ENCODE measurements at regions not wholly inside any gene's neighbourhood (a gene's known extent, or its start where the extent isn't known, plus 50 kb on each side); places are given as distances from the start of the nearest gene placed in this dataset.
A peak's percentile ranks its signal among the peaks of the same experiment; 100 is the strongest.

- no peak for DNase-seq
Measured at GRCh38 chr13:53150568-53150967, 122.0 kb downstream of the OLFM4 start.

GRCh38 chr13:53151336-53152056, 122.9 kb downstream of the OLFM4 start:
- peak; percentile 87 for DNase-seq

- DNase-seq = no peak
Measured at GRCh38 chr13:53152057-53152421, 123.4 kb downstream of the OLFM4 start.

GRCh38 chr13:53158201-53158600, 129.6 kb downstream of the OLFM4 start:
- no peak for DNase-seq

GRCh38 chr13:53159431-53159830, 130.8 kb downstream of the OLFM4 start:
- no peak for DNase-seq

GRCh38 chr13:53160211-53160610, 131.6 kb downstream of the OLFM4 start:
- no peak for DNase-seq

DNA sequence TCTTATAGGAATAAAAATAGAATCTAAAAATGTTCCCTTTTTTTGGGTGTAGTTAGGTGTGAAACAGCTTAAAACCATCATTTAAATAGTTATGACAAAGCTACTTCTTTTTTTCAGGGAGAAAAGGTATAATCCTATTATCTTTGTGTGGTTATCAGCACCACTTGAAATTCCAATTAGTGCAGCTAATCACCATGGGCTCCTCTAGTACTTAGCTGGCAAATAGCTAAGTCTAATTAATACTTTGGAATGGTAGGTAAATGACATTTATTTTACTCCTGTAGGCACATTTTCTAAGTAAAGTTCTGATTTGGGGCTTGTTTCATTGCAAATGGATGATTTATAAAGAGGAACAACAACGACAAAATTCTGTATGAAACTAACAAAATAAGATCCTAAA, 132.6 kb downstream of the OLFM4 start:
- no peak for DNase-seq

- peak; percentile 14 for DNase-seq
Measured at GRCh38 chr13:53165261-53165660, 136.6 kb downstream of the OLFM4 start.

GRCh38 chr13:53167561-53167960, 138.9 kb downstream of the OLFM4 start:
- DNase-seq = peak; percentile 66

GRCh38 chr13:53170910-53171309, 142.3 kb downstream of the OLFM4 start:
- no peak for DNase-seq

DNA sequence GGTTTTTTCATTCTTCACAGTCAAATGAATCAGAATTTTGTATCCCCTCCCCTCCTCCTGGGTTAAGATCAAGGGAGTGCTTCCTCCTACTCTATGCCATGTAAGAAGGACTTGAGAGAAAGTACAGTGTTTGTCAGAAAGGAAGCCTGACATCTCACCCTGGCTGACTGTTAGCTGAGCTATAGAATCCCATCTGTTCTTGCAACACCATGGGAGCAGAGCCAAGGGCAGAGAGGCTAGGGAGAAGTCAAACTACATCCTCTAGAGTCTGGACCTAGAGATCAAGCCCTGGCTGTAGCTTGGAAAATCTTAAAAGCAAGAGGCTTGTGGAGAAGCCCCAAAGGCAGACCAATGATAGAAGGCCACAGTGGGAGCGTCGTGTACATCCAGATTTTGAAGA, 145.9 kb downstream of the OLFM4 start:
- no peak for DNase-seq

DNA sequence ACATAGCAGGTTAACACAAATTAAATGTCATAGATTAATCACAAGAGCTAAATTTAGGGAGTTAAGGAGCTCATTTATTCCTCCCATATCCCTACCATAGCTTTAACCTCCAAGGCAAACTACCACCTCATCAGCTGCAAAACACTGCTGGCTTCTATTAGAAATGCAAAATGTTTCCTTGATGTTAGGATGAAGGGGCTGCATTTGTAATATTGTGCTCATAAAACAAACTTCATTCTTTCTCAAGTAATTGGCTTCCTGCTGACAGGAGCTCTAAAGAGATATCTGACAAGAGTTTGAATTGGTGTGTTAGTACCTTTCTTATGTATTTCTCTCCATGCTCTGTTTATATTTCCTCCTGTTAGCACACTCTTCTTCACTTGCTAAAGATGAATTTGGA, 152.1 kb downstream of the OLFM4 start:
- no peak for DNase-seq

DNA sequence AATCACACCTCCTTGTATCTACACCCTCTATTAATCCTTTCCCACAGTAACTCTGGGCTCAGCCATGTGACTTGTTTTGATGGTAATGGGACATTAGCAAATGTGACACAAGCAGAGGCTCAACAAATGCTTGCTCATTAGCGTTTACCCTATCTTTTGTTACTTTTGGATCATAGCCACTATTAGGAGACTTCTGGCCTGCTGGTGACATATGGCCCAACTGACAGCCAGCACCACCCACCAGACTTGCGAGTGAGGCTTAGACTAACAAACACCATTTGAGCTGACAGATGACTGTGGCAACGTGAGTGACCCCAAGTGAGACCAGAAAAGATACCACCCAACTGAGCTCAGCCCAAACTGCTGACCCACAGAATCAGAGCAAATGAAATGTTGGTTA, 154.1 kb downstream of the OLFM4 start:
- DNase-seq = no peak

- DNase-seq = no peak
Measured at GRCh38 chr13:53188120-53188519, 159.5 kb downstream of the OLFM4 start.

DNA sequence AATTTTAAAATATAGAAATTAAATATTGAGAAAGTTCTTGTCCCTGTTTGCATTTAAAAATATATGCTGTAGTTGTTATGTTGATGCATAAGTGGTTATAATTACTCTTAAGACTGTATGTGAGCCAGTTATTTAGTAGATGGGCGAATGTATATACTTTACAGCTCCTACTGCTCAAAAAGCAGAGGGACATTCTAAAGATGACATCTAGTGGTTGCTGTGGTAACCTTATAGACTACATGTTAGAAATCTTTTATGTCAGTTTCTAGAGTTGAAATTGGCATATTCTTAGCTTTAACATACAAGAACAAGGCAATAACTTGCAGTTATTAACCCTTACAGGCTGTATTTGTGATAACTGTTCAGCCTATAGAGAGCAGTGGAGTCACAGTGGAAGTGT, 160.5 kb downstream of the OLFM4 start:
- no peak for DNase-seq

GRCh38 chr13:53191091-53191490, 162.5 kb downstream of the OLFM4 start:
- DNase-seq = no peak

- peak; percentile 57 for DNase-seq
Measured at GRCh38 chr13:53197424-53197823, 168.8 kb downstream of the OLFM4 start.

DNA sequence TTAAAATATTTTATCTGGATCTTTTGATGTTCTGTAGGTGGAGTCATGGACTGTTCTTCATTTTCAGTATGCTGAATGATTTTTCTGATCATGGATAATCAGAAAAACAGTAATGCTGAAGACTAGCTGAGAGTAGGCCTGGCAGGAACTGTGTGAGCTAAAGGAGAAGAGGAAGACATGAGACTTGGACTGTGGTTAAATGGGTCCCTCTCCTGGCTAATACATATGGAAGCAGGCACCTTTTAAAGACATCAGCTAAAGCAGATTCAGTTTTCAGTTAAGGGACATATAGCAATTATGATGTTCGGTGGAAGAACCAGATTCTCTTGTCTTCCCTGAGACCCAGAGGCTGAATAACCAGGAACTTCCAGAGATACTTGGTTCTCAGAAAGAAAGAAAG, 169.4 kb downstream of the OLFM4 start:
- DNase-seq = peak; percentile 73

- DNase-seq = peak; percentile 89
Measured at GRCh38 chr13:53198736-53199135, 170.1 kb downstream of the OLFM4 start.

GRCh38 chr13:53200075-53200474, 171.5 kb downstream of the OLFM4 start:
- no peak for DNase-seq

DNA sequence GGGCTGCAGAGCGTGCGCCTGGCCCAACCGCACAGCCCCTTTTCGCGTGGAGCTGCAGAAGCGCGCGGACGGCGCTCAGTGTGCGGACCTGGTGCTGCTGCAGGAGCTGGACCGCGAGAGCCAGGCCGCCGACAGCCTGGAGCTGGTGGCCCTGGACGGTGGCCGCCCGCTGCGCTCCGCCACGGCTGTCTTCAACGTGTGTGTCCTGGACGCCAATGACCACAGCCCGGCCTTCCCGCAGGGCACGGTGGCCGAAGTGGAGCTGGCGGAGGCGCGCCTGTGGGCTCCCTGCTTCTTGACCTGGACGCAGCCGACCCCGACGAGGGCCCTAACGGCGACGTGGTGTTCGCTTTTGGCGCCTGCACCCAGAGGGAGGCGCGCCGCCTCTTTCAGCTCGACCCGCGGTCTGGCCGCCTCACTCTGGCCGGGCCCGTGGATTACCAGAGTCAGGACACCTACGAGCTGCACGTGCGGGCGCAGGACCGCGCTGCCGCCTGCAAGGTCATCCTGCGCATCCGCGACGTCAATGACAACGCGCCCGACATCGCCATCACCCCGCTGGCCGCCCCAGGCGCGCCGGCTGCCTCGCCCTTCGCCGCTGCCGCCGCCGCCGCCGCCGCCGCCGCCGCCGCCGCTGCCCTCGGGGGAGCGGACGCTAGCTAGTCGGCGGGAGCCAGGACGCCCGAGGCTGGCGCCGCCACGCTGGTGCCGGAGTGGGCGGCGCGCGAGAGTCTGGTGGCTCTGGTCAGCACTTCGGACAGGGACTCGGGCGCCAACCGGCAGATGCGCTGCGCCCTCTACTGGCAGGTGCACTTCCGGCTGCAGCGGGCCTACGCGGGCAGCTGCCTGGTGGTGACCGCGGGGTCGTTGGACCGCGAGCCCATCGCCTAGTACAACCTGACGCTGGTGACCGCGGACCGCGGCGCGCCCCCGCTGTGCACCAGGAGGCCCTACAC, 172.2 kb downstream of the OLFM4 start:
- DNase-seq = no peak

- DNase-seq = no peak
Measured at GRCh38 chr13:53201454-53202225, 173.0 kb downstream of the OLFM4 start.

DNA sequence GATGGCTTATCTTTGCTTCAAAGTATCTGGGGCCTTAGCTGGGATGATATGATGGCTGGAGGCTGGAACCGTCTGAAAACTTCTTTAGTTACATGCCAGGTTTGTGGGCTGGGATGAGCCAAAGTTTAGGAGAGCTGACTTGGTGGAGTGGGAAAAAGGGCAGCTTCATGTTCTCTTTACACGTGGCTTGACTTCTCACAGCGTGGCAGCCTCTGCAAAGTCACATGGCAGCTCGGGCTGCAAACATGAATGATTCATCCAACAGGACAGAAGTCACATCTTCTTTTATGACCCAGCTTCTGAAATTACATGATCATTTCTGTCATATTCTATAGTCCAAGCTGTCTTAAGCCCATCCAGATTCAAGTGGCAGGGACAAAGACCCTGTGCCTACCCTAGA, 176.0 kb downstream of the OLFM4 start:
- DNase-seq = no peak

Measured in NCI-H146 (cell line).